ENCODE measurements at regions not wholly inside any gene's neighbourhood (a gene's known extent, or its start where the extent isn't known, plus 50 kb on each side); places are given as distances from the start of the nearest gene placed in this dataset.

- no peak for TF ChIP-seq PRDM10 (tag by site-specific recombination; IDR thresholded peaks at IDR 0.05)
- TF ChIP-seq CTCF (tag by site-specific recombination; IDR thresholded peaks at IDR 0.05), result no peak
- no peak for TF ChIP-seq ZNF239 (tag by site-specific recombination; IDR thresholded peaks at IDR 0.05)
- no peak for TF ChIP-seq REST (tag by site-specific recombination; IDR thresholded peaks at IDR 0.05)
- no peak for TF ChIP-seq KLF16 (tag by site-specific recombination; IDR thresholded peaks at IDR 0.05)
- TF ChIP-seq ZNF280C (tag by site-specific recombination; IDR thresholded peaks at IDR 0.05), result no peak
- TF ChIP-seq TSHZ1 (tag by site-specific recombination; IDR thresholded peaks at IDR 0.05; ENCODE audit: borderline replicate concordance), result no peak
These were observed 489.7 kb upstream of the FGF16 start for GRCh38 chrX:76957485-76957884.
